CD4-positive, alpha-beta T cell (primary cell): ENCODE measurements at regions not wholly inside any gene's neighbourhood (a gene's known extent, or its start where the extent isn't known, plus 50 kb on each side); places are given as distances from the start of the nearest gene placed in this dataset.

Experiments
- ATAC-seq: fragments of 200-7000 bp; cut with Tn5 transposase; one replicate; pipeline ENCODE4 v1.10.0; 2022; ENCODE audit warnings: mild to moderate bottlenecking; ENCODE audit not compliant: poor library complexity
- CTCF ChIA-PET: fragments of 350-600 bp; sonication (Branson Sonifier 250); formaldehyde crosslinking; loops from one replicate; lab custom pipeline; 2021; ENCODE audit warnings: antibody characterized with exemption, inconsistent platforms; lab: Charles Lee
- POLR2A ChIA-PET: fragments of 350-600 bp; sonication (Branson Sonifier 250); formaldehyde crosslinking; loops from one replicate; lab custom pipeline; 2021; ENCODE audit warnings: antibody characterized with exemption, inconsistent platforms; lab: Charles Lee
- DNase-seq, 14 experiments: peaks; one replicate each; pipeline ENCODE4 v3.0.0-alpha.2; 2013 to 2020; ENCODE audit warnings: mixed read lengths in 2 of 14
- H3K27ac ChIP-seq, 2 donors: one replicate each; pipeline versions ENCODE4 v1.5.1 to v1.7.0; 2013; ENCODE audit warnings: low read length in 2 of 2, low read depth in 1 of 2, mild to moderate bottlenecking in 1 of 2
- H3K27me3 ChIP-seq, 2 experiments: 1 replicate in 1 of 2; 2 replicates in 1 of 2; pipeline versions ENCODE4 v1.6.1 to v1.7.0; 2013; ENCODE audit warnings: low read length in 2 of 2, control low read depth in 1 of 2, mild to moderate bottlenecking in 1 of 2, moderate library complexity in 1 of 2; ENCODE audit not compliant: insufficient read depth in 2 of 2, control insufficient read depth in 1 of 2
- H3K36me3 ChIP-seq: one replicate; pipeline ENCODE4 v1.6.1; 2013; ENCODE audit warnings: low read length, control low read depth; ENCODE audit not compliant: insufficient read depth
- H3K4me1 ChIP-seq: one replicate; pipeline ENCODE4 v1.6.1; 2013; ENCODE audit warnings: low read length, control low read depth; ENCODE audit not compliant: insufficient read depth
- H3K4me3 ChIP-seq: one replicate; pipeline ENCODE4 v1.5.1; 2013; ENCODE audit warnings: mild to moderate bottlenecking, low read length, moderate library complexity
- H3K9me3 ChIP-seq, 2 experiments: 1 replicate in 1 of 2; 2 replicates in 1 of 2; pipeline versions ENCODE4 v1.6.1 to v1.7.0; 2013; ENCODE audit warnings: low read length in 2 of 2, mild to moderate bottlenecking in 2 of 2, control low read depth in 1 of 2, moderate library complexity in 1 of 2; ENCODE audit not compliant: control insufficient read depth in 1 of 2, insufficient read depth in 1 of 2
- H3K27ac Mint-ChIP-seq: one replicate; pipeline ENCODE4 v1.8.0; 2020; ENCODE audit warnings: mixed read lengths
- H3K27me3 Mint-ChIP-seq: one replicate; pipeline ENCODE4 v1.8.0; 2021; ENCODE audit warnings: mixed read lengths
- H3K36me3 Mint-ChIP-seq: one replicate; pipeline ENCODE4 v1.8.0; 2021; ENCODE audit warnings: low read depth, mixed read lengths
- H3K4me1 Mint-ChIP-seq: one replicate; pipeline ENCODE4 v1.8.0; 2021; ENCODE audit warnings: low read depth, mixed read lengths
- H3K4me3 Mint-ChIP-seq: one replicate; pipeline ENCODE4 v1.8.0; 2020; ENCODE audit warnings: mild to moderate bottlenecking, mixed read lengths
- H3K9me3 Mint-ChIP-seq: one replicate; pipeline ENCODE4 v1.8.0; 2020; ENCODE audit warnings: mixed read lengths
- CTCF ChIP-seq: fragments of 200-600 bp; IDR thresholded peaks from one replicate; pipeline ENCODE4 v1.8.0; 2022; ENCODE audit warnings: antibody characterized with exemption, mild to moderate bottlenecking
- intact Hi-C, 2 experiments: fragments of 100-400 bp; cut with DNase I in 1 of 2; cut with micrococcal nuclease in 1 of 2; formaldehyde crosslinking; loops; one replicate each; pipeline versions ENCODE4 v1.15.1 to v1.9.0; 2023 to 2025; cut with DNase I, micrococcal nuclease

GRCh38 chr11:70838198-70838597, 414.2 kb downstream of the SHANK2 start:
- peaks cover 0 to 5% of the 10 kb centered on the region in 2 experiments for H3K27me3 ChIP-seq
- H3K27ac Mint-ChIP-seq = no peak overlapping the region
- no peak overlapping the region for H3K4me3 Mint-ChIP-seq
- no peaks in the 10 kb centered on the region for H3K36me3 ChIP-seq
- no peak for ATAC-seq
- H3K36me3 Mint-ChIP-seq = no peaks in the 10 kb centered on the region
- DNase-seq = no peak
- no peaks in the 10 kb centered on the region for H3K4me1 ChIP-seq
- no peak overlapping the region for H3K4me3 ChIP-seq
- H3K27ac ChIP-seq = no peak overlapping the region
- ChIA-PET POLR2A (no interaction called here), CTCF (no interaction called here)
- H3K9me3 ChIP-seq = peaks cover 0 to 29% of the 10 kb centered on the region in 2 experiments
- no peaks in the 10 kb centered on the region for H3K4me1 Mint-ChIP-seq
- intact Hi-C loops = no loop called here
- TF ChIP-seq CTCF = no peak
- peaks cover 5% of the 10 kb centered on the region for H3K27me3 Mint-ChIP-seq
- peaks cover 7% of the 10 kb centered on the region for H3K9me3 Mint-ChIP-seq

- peaks cover 0 to 29% of the 10 kb centered on the region in 2 experiments for H3K9me3 ChIP-seq
- no peak overlapping the region for H3K4me3 Mint-ChIP-seq
- ChIA-PET POLR2A (no interaction called here), CTCF (no interaction called here)
- no peaks in the 10 kb centered on the region for H3K36me3 ChIP-seq
- H3K27ac ChIP-seq = no peak overlapping the region
- DNase-seq (no peak), ATAC-seq (no peak)
- H3K4me1 Mint-ChIP-seq = no peaks in the 10 kb centered on the region
- peaks cover 7% of the 10 kb centered on the region for H3K9me3 Mint-ChIP-seq
- no peaks in the 10 kb centered on the region for H3K36me3 Mint-ChIP-seq
- H3K4me3 ChIP-seq = no peak overlapping the region
- no peak overlapping the region for H3K27ac Mint-ChIP-seq
- H3K27me3 ChIP-seq = peaks cover 0 to 5% of the 10 kb centered on the region in 2 experiments
- no peaks in the 10 kb centered on the region for H3K4me1 ChIP-seq
- H3K27me3 Mint-ChIP-seq = peaks cover 8% of the 10 kb centered on the region
- TF ChIP-seq CTCF = no peak
- intact Hi-C loops = no loop called here
Observed at GRCh38 chr11:70839851-70840250, 412.5 kb downstream of the SHANK2 start.

- no peak for TF ChIP-seq CTCF
- intact Hi-C loops = no loop called here
- Mint-ChIP-seq H3K27me3 (peaks cover 14% of the 10 kb centered on the region), H3K4me1 (no peaks in the 10 kb centered on the region), H3K4me3 (no peak overlapping the region), H3K9me3 (peaks cover 7% of the 10 kb centered on the region), H3K27ac (no peak overlapping the region), H3K36me3 (no peaks in the 10 kb centered on the region)
- no peak for ATAC-seq
- H3K27ac ChIP-seq = no peak overlapping the region
- ChIA-PET POLR2A (no interaction called here), CTCF (no interaction called here)
- DNase-seq = no peak
- H3K4me3 ChIP-seq = no peak overlapping the region
- H3K9me3 ChIP-seq = peaks cover 0 to 33% of the 10 kb centered on the region in 2 experiments
- H3K27me3 ChIP-seq = peaks cover 0 to 5% of the 10 kb centered on the region in 2 experiments
- no peaks in the 10 kb centered on the region for H3K4me1 ChIP-seq
- H3K36me3 ChIP-seq = no peaks in the 10 kb centered on the region
Observed at GRCh38 chr11:70841264-70841663, 411.1 kb downstream of the SHANK2 start.
